Body of pancreas (tissue), 4 donors: ENCODE measurements at regions not wholly inside any gene's neighbourhood (a gene's known extent, or its start where the extent isn't known, plus 50 kb on each side); places are given as distances from the start of the nearest gene placed in this dataset. TPM values are rescaled to one million over a fixed set of nuclear protein-coding genes. Genes with fewer than 3 reads are reported as not detected.

Source experiments
- ATAC-seq: fragments of 150-250 bp; one replicate; pipeline ENCODE4 v1.9.1; 2016
- DNase-seq, 4 donors: peaks; one replicate each; pipeline ENCODE4 v3.0.0-alpha.2; 2019
- H3K27ac ChIP-seq, 4 donors: fragments of 200-600 bp; sonication (generic); 1 replicate in 3 of 4; 2 replicates in 1 of 4; pipeline versions ENCODE4 v1.5.1 to v1.6.1; 2016 to 2019; ENCODE audit warnings: mild to moderate bottlenecking in 1 of 4, mixed read lengths in 1 of 4, moderate library complexity in 1 of 4
- H3K27me3 ChIP-seq, 2 donors: fragments of 200-600 bp; sonication (generic); one replicate each; pipeline ENCODE4 v1.6.0; 2016; ENCODE audit warnings: mild to moderate bottlenecking in 1 of 2
- H3K36me3 ChIP-seq, 2 donors: fragments of 200-600 bp; sonication (generic); replicated peaks in 1 of 2; 2 replicates each; pipeline ENCODE4 v1.5.1; 2016; ENCODE audit warnings: low read depth in 2 of 2; ENCODE audit not compliant: insufficient read depth in 1 of 2
- H3K4me1 ChIP-seq: fragments of 200-600 bp; sonication (generic); one replicate; pipeline ENCODE4 v1.6.0; 2016
- H3K4me3 ChIP-seq, 2 donors: fragments of 200-600 bp; sonication (generic); 1 replicate in 1 of 2; 2 replicates in 1 of 2; pipeline ENCODE4 v1.5.1; 2016 to 2019
- H3K9me3 ChIP-seq, 3 donors: fragments of 200-600 bp; sonication (generic); 1 replicate in 2 of 3; 2 replicates in 1 of 3; pipeline ENCODE4 v1.5.1; 2016
- POLR2A ChIP-seq, 3 donors: fragments of 450-650 bp; IDR thresholded peaks; one replicate each; pipeline ENCODE4 v1.6.1; 2016; ENCODE audit warnings: antibody characterized with exemption in 3 of 3, mild to moderate bottlenecking in 2 of 3
- WGBS, 2 donors: methylation state at CpG; one replicate each; pipeline ENCODE4 v1.1.5; 2017; 5-methylcytosine and 5-hydroxymethylcytosine counted together
- intact Hi-C: fragments of 100-400 bp; cut with DNase I; formaldehyde crosslinking; loops from one replicate; pipeline ENCODE4 v1.15.1; 2023
- microRNA counts, 2 donors: library from miRNA; unstranded; fragments of <30 nt; microRNA quantifications; one replicate each; lab custom pipeline; 2017
- microRNA-seq, 2 donors: library from miRNA; unstranded; fragments of <30 nt; microRNA quantifications; one replicate each; pipeline ENCODE4, GENCODE V29; 2016; ENCODE audit warnings: borderline number of aligned reads in 2 of 2, borderline replicate concordance in 2 of 2
- small RNA-seq: library from RNA; depleted of rRNA; stranded (forward); fragments of <200 nt; gene quantifications from one replicate; pipeline ENCODE3, GENCODE V24; 2016
- TF ChIP-seq, protein P1 (sequence below), 7 experiments: fragments of 450-650 bp in 4 of 7; fragments of 200-600 bp in 3 of 7; sonication (generic) in 3 of 7; IDR thresholded peaks; one replicate each; pipeline ENCODE4 v1.5.1; 2016 to 2019; ENCODE audit warnings: antibody characterized with exemption in 7 of 7

DNA sequence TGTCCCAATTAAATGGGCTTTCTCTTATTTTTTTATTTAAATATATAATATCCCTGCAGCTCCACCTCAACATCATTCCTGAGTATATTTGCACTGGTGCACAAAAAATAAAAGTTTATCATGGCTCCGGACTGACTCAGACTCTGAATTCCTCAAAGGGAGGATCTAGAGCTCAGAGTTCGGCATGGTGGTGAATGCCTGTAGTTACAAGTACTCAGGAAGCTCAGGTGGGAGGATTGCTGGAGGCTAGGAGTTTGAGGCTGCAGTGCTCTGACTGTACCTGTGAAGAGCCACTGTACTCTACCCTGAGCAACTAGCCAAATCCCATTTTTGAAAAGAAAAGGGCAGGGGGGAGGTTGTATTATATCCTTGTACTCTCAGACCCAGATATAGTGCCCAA is 52.8 kb upstream of the NRXN1 start:
- no peak for DNase-seq
- Histone ChIP-seq H3K27ac (no peak overlapping the region), H3K4me3 (no peak overlapping the region), H3K9me3 (no peaks in the 10 kb centered on the region), H3K4me1 (no peaks in the 10 kb centered on the region), H3K36me3 (no peaks in the 10 kb centered on the region), H3K27me3 (no peaks in the 10 kb centered on the region)
- TF ChIP-seq, protein P1, sequence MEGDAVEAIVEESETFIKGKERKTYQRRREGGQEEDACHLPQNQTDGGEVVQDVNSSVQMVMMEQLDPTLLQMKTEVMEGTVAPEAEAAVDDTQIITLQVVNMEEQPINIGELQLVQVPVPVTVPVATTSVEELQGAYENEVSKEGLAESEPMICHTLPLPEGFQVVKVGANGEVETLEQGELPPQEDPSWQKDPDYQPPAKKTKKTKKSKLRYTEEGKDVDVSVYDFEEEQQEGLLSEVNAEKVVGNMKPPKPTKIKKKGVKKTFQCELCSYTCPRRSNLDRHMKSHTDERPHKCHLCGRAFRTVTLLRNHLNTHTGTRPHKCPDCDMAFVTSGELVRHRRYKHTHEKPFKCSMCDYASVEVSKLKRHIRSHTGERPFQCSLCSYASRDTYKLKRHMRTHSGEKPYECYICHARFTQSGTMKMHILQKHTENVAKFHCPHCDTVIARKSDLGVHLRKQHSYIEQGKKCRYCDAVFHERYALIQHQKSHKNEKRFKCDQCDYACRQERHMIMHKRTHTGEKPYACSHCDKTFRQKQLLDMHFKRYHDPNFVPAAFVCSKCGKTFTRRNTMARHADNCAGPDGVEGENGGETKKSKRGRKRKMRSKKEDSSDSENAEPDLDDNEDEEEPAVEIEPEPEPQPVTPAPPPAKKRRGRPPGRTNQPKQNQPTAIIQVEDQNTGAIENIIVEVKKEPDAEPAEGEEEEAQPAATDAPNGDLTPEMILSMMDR (IDR thresholded peaks at IDR 0.05), result no peak
- TF ChIP-seq POLR2A (IDR thresholded peaks at IDR 0.05), result no peak
- intact Hi-C loops, result no loop called here
- ATAC-seq, result no peak
- 80 to 91% methylated on average over 2 of the region's 2 CpGs for WGBS, 2 donors

MicroRNA genes in the stretch of these regions (microRNA counts, 767-probe panel; counts per million panel counts)
- microRNA hsa-miR-4431 (lab: Ali Mortazavi, UCI), result 0 to 736 counts per million in 2 donors

Small RNA genes lying in the stretch of these regions (microRNA-seq; reads per million reads assigned to microRNA genes)
- gene MIR4431, result 0 to 0.45 reads per million in 2 donors

Small RNA genes lying in the stretch of these regions (small RNA-seq; reads per million reads assigned to genes)
- gene AC010967.3, result not detected
- gene AC069157.1, result not detected
- not detected for gene AC097463.2
- not detected for gene CRYGGP
- not detected for gene MIR4431
- gene RF00019, result not detected
- gene RF00424, result not detected
- gene RNU6-997P, result not detected
